T-helper 1 cell (primary cell): ENCODE measurements at regions not wholly inside any gene's neighbourhood (a gene's known extent, or its start where the extent isn't known, plus 50 kb on each side); places are given as distances from the start of the nearest gene placed in this dataset.

ENCODE experiments used
- DNase-seq, 5 donors: peaks; one replicate each; pipeline ENCODE4 v3.0.0-alpha.2; 2012 to 2020

DNA sequence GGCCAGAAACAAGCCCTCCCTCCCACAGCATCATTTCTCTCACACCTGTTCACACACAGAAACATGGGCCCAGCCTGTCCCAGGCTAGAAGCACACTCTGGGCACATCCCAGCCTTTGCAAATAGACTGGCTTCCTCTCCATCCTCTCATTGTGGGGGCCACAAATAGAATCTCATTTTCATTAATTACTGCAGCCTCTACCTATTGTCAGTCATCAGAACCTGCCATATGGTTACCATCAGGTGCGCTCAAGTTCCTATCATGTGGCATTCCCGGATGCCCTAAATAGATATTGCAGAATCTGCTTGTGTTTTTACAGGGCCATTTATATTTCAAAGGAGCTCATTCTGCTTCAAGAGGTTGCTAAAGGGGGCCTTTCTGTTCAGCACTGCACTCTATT is 460.7 kb downstream of the BCL11A start:
- DNase-seq: no peak

DNA sequence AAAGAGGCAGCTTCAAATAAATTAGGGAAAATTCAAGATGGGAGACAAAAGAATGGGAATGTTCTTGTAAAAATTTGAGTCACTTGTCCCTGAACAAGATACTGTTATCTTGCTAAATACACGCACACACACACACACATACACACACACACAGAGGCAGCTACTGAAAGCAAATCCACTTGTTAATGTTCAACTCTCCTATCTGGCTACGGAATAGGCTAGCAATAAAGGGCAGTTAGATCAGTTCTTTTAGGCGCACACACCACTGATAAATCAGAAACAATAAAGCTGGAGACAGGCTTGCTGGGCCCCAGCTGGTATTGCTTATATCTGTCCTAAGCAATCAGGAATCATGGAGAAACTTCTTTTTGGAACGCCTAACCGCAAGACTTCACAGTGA is 461.6 kb downstream of the BCL11A start:
- DNase-seq: no peak

DNA sequence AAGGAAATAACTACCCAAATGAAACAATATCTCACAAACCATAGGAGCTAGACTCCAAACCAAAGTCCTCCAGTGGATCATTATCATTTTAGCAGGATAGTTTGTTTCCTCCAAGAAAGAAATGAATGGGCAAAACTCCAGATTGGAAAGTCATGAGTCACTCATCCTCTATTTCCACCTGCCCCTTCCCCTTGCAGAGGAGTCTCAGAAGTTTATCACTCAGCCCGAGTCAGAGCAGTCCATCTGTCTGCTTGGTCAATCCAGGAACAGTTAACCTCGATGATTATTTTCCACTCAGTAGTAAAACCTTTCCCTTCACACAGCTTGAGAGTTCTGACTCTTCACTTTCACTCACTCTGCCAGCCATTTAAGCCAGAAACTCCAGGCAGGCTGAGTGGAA is 462.2 kb downstream of the BCL11A start:
- no peak for DNase-seq

GRCh38 chr2:60079562-60079961 is 473.9 kb downstream of the BCL11A start:
- no peak for DNase-seq

GRCh38 chr2:60075048-60075447 is 478.4 kb downstream of the BCL11A start:
- DNase-seq: no peak

GRCh38 chr2:60073201-60073600 is 480.3 kb downstream of the BCL11A start:
- no peak for DNase-seq

DNA sequence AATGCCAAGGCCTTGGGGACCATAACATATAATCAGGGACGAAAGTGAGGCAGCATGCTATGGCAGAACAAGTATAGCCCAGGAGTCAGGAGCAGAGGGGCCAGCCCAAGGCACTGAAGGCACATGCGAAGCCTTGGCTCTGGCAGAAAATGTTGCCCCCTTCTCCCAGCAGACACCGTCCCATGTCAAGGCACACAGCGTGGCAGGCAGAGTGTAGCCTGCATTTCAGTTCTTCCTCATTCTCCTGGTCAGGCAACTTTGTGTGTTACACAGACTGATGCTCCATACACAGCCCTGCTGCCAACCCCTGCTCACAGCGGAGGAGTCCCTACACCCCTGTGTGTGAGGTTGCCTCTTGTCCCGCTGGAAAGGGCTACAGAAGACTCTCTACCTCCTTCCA is 480.8 kb downstream of the BCL11A start:
- no peak for DNase-seq

GRCh38 chr2:60071490-60071831 is 482.0 kb downstream of the BCL11A start:
- no peak for DNase-seq

GRCh38 chr2:60070736-60071489 is 482.5 kb downstream of the BCL11A start:
- no peak for DNase-seq

DNA sequence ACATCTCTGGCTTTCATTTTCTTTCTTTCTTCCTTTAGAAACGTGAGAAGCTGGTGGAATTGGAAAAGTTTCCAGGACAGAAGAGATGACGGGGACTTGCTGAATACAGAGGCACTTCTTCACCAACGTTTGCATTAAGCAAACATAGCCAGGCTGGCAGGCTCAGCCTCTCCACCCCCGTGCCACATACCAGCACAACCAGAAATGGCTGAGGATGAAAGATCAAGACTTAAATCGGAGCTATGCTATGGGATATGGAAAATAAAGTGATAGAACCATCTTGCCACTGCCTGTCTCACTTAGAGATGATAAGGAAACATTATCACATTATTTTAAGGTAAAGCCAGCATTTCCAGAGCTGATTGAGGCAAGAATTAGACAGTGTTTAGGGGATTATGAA is 483.3 kb downstream of the BCL11A start:
- DNase-seq: no peak

GRCh38 chr2:60068755-60069154 is 484.7 kb downstream of the BCL11A start:
- DNase-seq: no peak

DNA sequence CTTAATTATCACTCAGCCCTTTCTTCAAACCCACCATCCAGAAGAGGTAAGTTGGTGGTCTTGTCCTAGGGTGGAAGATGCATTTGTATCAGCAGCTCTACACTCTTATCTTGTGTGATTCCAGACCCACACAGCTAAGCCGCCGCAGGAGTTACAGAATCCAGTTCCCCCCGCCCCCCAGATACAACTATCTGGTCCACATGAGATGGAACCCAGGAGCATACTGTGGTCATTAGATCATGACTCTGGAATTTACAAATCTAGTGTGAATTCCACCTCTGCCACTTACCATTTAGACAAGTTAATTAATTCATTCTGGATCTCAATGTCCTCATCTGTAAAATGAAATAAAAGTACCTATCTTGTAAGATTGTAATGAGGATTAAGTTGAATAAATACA is 486.4 kb downstream of the BCL11A start:
- no peak for DNase-seq

DNA sequence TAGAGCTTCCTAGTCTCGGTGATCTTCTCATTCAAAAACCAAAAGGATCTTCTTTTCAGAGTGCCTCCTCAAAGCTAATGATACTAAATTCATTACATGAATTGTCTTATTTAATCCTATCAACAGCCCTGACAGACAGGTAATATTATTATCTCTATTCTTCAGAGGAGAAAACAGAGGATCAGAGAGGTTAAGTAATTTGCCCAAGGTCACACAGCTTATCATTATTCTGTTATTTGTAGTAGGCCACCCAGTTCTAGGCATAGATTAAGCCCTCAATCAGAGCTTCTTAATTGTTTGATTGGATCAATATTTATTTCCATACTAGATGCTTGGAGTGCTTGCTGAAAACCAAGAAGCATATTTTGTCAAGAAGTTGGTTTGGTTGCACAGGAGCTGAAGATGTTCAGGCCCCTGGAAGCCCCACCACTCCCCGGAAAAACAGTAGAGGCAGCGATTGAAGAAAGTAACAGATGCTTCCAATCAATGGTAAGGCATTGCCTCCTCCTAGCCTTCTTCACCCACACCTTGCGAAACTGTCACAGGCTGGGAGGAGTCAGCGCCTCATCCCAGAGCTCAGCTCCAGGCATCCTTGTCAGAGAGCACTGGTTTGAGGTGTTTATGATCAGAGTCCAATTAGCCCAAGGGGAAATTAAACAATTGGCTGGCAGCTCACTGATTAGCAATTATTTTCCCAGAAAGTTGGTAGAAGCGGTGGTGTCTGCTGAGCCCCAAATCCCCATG is 487.2 kb downstream of the BCL11A start:
- no peak for DNase-seq

- DNase-seq: no peak
Observed at GRCh38 chr2:60064687-60065389, 488.6 kb downstream of the BCL11A start.

DNA sequence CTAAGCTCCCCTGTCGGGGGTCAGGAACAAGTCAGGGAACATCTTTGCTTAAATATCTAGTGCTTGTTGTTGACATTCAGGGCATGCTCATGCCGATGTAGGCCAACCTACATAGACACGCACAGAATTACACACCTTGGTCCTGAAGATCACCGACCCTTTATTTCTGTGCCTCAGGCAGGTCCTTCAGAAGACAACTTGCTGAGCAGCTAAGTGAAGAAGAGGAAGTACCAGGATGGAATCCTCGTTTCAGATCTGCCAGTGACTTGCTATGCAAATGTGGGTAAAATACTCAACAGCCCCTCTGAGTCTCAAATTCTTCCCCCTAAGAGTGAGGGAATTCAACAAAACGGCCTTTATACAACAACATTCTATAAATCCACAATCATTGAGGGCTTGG is 494.7 kb downstream of the BCL11A start:
- DNase-seq: no peak

DNA sequence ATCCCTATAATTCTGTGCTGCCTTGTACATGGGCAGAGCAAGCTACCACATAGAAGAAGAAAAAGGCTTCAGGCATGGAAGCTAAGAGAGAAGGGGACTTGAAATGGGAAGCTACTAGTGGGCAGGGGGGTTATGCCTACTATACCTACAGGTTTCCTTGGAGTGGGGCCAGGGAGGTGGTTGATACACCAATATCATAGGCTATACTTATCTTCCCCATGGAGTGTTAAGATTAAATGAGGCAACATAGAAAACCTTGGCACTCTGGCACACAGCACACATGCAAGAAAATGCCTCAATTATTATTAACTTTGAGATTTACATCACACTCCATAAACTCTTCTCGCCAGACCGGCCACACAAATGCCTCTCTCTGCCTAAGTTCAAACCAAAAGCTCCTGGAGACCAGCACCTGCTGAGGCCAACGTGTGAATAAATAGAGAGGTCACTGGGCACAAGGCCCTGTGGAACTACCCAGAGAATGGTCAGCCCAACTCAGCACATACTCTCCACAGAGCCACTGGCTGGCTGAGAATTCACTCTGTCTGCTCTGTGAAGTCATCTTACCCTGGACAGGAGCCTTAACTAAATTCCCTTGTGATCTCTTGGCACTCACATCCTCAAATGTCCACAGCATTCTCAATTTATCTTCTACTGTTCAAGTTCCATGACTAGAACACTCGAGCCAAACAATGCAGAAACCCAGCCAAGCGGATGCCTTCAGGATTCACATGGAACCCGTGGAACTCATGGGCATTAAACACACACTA is 498.7 kb downstream of the BCL11A start:
- no peak for DNase-seq

DNA sequence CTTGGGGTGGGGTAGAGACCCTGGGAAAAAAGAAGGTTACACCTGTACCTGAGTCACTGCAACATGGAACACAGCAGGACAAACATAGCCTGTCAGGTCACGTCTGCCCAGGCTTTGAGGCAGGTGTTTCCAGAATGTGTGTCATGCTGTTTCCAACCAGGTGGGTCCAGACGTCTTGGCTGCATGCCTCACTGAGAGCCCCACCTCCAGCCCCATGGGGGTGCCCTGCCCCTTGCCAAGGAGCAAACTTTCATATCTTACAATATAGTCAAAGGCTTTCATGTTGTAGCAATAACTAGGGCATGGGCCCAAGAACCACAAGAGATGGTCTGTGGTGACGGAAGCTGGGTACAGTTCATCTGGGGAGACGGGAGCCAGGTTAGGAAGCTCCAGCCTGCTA is 499.7 kb downstream of the BCL11A start:
- DNase-seq: no peak

DNA sequence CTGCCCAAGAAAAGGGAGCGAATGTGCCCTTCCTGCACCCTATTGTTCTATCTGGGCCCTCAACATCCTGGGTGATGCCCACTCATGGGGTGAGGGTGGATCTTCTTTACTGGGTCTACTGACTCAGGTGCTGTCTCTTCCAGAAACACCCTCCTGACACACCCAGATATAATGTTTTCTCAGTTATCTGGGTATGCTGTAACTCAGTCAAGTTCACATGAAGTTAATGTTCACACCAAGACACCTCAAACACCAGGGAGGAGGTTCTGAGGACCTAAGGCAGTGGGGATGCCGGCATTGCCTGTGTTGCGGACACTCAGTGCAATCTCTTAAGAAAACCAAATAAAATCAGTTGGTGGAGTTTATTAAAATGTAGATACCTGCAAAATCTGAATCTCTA is 500.9 kb downstream of the BCL11A start:
- no peak for DNase-seq

DNA sequence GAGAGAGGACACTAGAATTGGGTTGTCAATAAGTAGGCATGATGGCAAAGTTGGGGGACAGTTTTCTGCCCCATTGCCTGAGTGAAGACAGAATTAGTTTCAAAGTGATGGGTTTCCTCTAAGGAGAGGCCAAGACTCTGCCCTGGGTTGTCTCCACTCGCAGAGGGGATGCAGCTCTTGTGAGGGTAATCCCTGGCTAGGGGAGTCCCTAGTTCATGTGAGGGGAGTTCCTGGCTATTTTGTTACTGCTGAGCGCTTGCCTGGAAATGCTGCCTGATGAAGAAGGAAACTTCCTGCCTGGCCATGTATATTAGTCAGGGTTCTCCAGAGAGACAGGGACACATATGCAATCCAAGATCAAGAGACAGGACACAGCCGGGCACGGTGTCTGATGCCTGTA is 501.5 kb downstream of the BCL11A start:
- DNase-seq: no peak

DNA sequence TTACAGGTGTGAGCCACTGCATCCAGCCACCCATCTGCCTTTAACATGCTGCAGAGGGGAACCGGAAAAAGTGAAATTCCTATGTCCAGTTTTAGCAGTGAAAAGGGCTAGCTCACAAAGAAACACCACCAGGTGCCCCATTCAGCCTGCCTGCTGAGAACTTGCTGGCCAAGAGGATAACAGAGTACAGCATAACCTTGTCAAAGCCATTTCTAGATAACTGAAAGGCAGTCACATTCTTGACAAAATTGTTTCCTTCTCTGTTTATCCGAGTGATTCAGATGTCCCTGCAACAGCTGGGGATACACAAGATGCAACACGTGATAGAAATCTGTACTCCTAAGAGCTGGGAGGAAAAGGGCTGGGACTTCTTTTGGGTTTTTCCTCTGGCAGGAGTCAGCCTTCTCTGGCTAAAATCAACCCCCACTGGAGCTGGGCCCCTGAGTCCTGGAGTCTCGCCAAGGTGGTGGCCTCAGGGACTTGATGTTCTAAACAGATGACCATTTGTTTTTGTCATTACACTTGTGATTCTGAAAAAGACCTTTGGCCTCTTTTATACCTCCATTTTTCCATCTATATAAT is 505.4 kb downstream of the BCL11A start:
- no peak for DNase-seq

DNA sequence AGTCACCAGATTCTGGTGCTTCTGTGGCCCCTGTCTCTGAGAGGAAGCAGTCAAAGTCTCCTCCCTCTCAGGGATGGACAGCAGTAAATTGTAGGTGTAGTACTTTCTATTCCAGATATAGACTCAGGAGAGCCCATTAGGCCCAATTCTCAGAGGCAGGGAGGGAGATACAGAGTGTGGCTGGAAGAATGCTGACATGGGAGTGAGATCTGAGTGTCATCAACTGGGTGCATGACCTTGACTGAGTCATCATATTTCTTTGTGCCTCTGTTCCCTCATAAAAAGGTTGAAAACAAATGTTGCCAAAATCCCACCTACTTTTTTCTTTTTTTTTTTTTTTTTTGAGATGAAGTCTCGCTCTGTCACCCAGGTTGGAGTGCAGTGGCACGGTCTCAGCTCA is 506.1 kb downstream of the BCL11A start:
- no peak for DNase-seq

- DNase-seq: no peak
Observed at GRCh38 chr2:60046529-60046928, 506.9 kb downstream of the BCL11A start.

- DNase-seq: no peak
Observed at GRCh38 chr2:60045456-60045855, 508.0 kb downstream of the BCL11A start.
